Endothelial cell of umbilical vein (primary cell): ENCODE measurements at regions not wholly inside any gene's neighbourhood (a gene's known extent, or its start where the extent isn't known, plus 50 kb on each side); places are given as distances from the start of the nearest gene placed in this dataset.

Source experiments
- BruUV-seq: library from RNA; stranded (reverse); fragments of 400-500 nt; replicated peaks from 2 replicates; lab custom pipeline; 2021; lab: Mats Ljungman, UMichigan
- CTCF ChIA-PET: fragments of 300-600, 350-600 bp; sonication (Branson Sonifier 250); formaldehyde crosslinking; loops from one replicate; lab custom pipeline; 2021; ENCODE audit warnings: antibody characterized with exemption, inconsistent platforms; lab: Charles Lee
- POLR2A ChIA-PET: fragments of 300-600, 350-600 bp; sonication (Branson Sonifier 250); formaldehyde crosslinking; loops from one replicate; lab custom pipeline; 2021; ENCODE audit warnings: antibody characterized with exemption, inconsistent platforms; lab: Charles Lee
- DNase-seq: peaks from one replicate; pipeline ENCODE4 v3.0.0-alpha.2; 2011; ENCODE audit warnings: low read depth, low spot score
- FAIRE-seq: peaks from 2 replicates; lab custom pipeline; 2011; peaks lifted over from hg19 to GRCh38; lab: Jason Lieb, UNC
- H2AFZ ChIP-seq: 2 replicates; pipeline ENCODE4 v1.6.0; 2012; ENCODE audit warnings: low read depth, low read length, control low read depth, inconsistent platforms
- H3K27ac ChIP-seq: 2 replicates; pipeline ENCODE4 v1.5.1; 2011; ENCODE audit warnings: low read depth, mild to moderate bottlenecking, control low read depth, low read length, moderate library complexity; ENCODE audit not compliant: insufficient read depth
- H3K27me3 ChIP-seq, 2 experiments: 2 replicates each; pipeline versions ENCODE4 v1.6.0 to v1.6.1; 2011; ENCODE audit warnings: low read length in 2 of 2, mixed read lengths in 1 of 2; ENCODE audit not compliant: control insufficient read depth in 2 of 2, insufficient read depth in 2 of 2
- H3K36me3 ChIP-seq, 2 experiments: 2 replicates in 1 of 2; 3 replicates in 1 of 2; pipeline ENCODE4 v1.5.1; 2011; ENCODE audit warnings: low read length in 2 of 2, mild to moderate bottlenecking in 1 of 2, moderate library complexity in 1 of 2; ENCODE audit not compliant: control insufficient read depth in 2 of 2, insufficient read depth in 2 of 2; ENCODE audit errors: extremely low read depth in 1 of 2
- H3K4me1 ChIP-seq: 3 replicates; pipeline ENCODE4 v1.5.1; 2011; ENCODE audit warnings: mild to moderate bottlenecking, low read length; ENCODE audit not compliant: control insufficient read depth, insufficient read depth; ENCODE audit errors: extremely low read depth
- H3K4me2 ChIP-seq: 2 replicates; pipeline ENCODE4 v1.6.1; 2011; ENCODE audit warnings: low read length, control low read depth, mixed read lengths; ENCODE audit not compliant: insufficient read depth
- H3K4me3 ChIP-seq, 3 experiments: fragments of 200-600 bp in 1 of 3; sonication (generic), shearing (Covaris generic) in 1 of 3; replicated peaks in 1 of 3; 2 replicates each; pipeline ENCODE4 v1.5.1; 2011 to 2016; ENCODE audit warnings: control low read depth in 3 of 3, low read length in 3 of 3, mild to moderate bottlenecking in 2 of 3, inconsistent platforms in 1 of 3, low read depth in 1 of 3, moderate library complexity in 1 of 3; ENCODE audit not compliant: insufficient read depth in 1 of 3
- H3K79me2 ChIP-seq: 2 replicates; pipeline ENCODE4 v1.6.0; 2012; ENCODE audit warnings: low read length, inconsistent platforms; ENCODE audit not compliant: control insufficient read depth, insufficient read depth
- H3K9ac ChIP-seq: replicated peaks from 2 replicates; pipeline ENCODE3; 2011; ENCODE audit warnings: low read length, control low read depth; ENCODE audit not compliant: insufficient read depth; ENCODE audit errors: extremely low read depth
- H3K9me1 ChIP-seq: replicated peaks from 3 replicates; pipeline ENCODE4 v1.6.0; 2011; ENCODE audit warnings: mild to moderate bottlenecking, low read length; ENCODE audit not compliant: control insufficient read depth, insufficient read depth; ENCODE audit errors: extremely low read depth
- H3K9me3 ChIP-seq: replicated peaks from 2 replicates; pipeline ENCODE4 v1.5.1; 2012; ENCODE audit warnings: low read length, inconsistent platforms; ENCODE audit not compliant: control insufficient read depth, insufficient read depth
- H4K20me1 ChIP-seq: replicated peaks from 2 replicates; pipeline ENCODE3; 2011; ENCODE audit warnings: mild to moderate bottlenecking, low read length; ENCODE audit not compliant: control insufficient read depth, insufficient read depth; ENCODE audit errors: extremely low read depth
- CTCF ChIP-seq, 2 donors: IDR thresholded peaks; 1 replicate in 1 of 2; 2 replicates in 1 of 2; pipeline ENCODE4 v1.5.1; 2011; ENCODE audit warnings: low read length in 2 of 2, mild to moderate bottlenecking in 2 of 2, moderate library complexity in 2 of 2, control low read depth in 1 of 2, inconsistent platforms in 1 of 2, low read depth in 1 of 2; ENCODE audit not compliant: insufficient read depth in 1 of 2; ENCODE audit errors: extremely low read depth in 1 of 2
- EZH2 ChIP-seq: IDR thresholded peaks from 2 replicates; pipeline ENCODE4 v1.6.1; 2012; ENCODE audit warnings: borderline replicate concordance, low read depth, mild to moderate bottlenecking, moderate library complexity, low read length, inconsistent platforms; ENCODE audit not compliant: severe bottlenecking
- FOS ChIP-seq: IDR thresholded peaks from 2 replicates; pipeline ENCODE4 v1.6.1; 2011; ENCODE audit warnings: mild to moderate bottlenecking, low read length, moderate library complexity, borderline replicate concordance; ENCODE audit not compliant: insufficient read depth
- GATA2 ChIP-seq: IDR thresholded peaks from 2 replicates; pipeline ENCODE4 v1.7.0; 2011; ENCODE audit warnings: low read depth, mild to moderate bottlenecking, moderate library complexity, mixed read lengths, low read length; ENCODE audit not compliant: insufficient read length, insufficient read depth
- JUN ChIP-seq: IDR thresholded peaks from 2 replicates; pipeline ENCODE4 v1.6.1; 2011; ENCODE audit warnings: borderline replicate concordance, low read depth; ENCODE audit not compliant: insufficient read length, insufficient read depth
- MAX ChIP-seq: IDR thresholded peaks from 2 replicates; pipeline ENCODE4 v1.6.1; 2011; ENCODE audit not compliant: insufficient read depth, insufficient read length
- MYC ChIP-seq: IDR thresholded peaks from one replicate; pipeline ENCODE4 v1.6.1; 2011; ENCODE audit warnings: mild to moderate bottlenecking, low read depth, low read length
- POLR2A ChIP-seq: IDR thresholded peaks from 2 replicates; pipeline ENCODE4 v1.6.1; 2012; ENCODE audit warnings: low read depth, mild to moderate bottlenecking, control low read depth, low read length
- POLR2AphosphoS5 ChIP-seq: IDR thresholded peaks from 2 replicates; pipeline ENCODE4 v1.6.1; 2012; ENCODE audit warnings: low read depth, mild to moderate bottlenecking, control low read depth, low read length, moderate library complexity; ENCODE audit not compliant: insufficient read depth
- dilution Hi-C: fragments of 300-500 bp; cut with MboI; formaldehyde crosslinking; loops from one replicate; pipeline ENCODE4 v1.15.0; 2019; ENCODE audit warnings: low sequenced_read_pairs; ENCODE audit not compliant: extremely low pct_ligation_motif_present
- intact Hi-C: fragments of 100-400 bp; cut with micrococcal nuclease; formaldehyde crosslinking; loops from one replicate; pipeline ENCODE4 v1.10.0; 2022

- Histone ChIP-seq H3K36me3 (no peaks in the 10 kb centered on the region), H2AFZ (no peak overlapping the region), H3K4me3 (no peak overlapping the region), H3K9me3 (no peaks in the 10 kb centered on the region), H3K27ac (no peak overlapping the region), H3K79me2 (no peaks in the 10 kb centered on the region), H3K9ac (no peak overlapping the region), H4K20me1 (no peaks in the 10 kb centered on the region), H3K4me2 (no peak overlapping the region), H3K27me3 (peaks cover 2 to 15% of the 10 kb centered on the region in 2 experiments), H3K9me1 (no peaks in the 10 kb centered on the region), H3K4me1 (no peaks in the 10 kb centered on the region)
- dilution Hi-C loops (no loop called here), intact Hi-C loops (no loop called here)
- DNase-seq = no peak
- CTCF ChIA-PET = no interaction called here
- TF ChIP-seq GATA2 (no peak), POLR2AphosphoS5 (no peak), JUN (no peak), MAX (no peak), MYC (no peak), POLR2A (no peak), FOS (no peak)
- BruUV-seq = no TSS peak
- no peak for FAIRE-seq
- POLR2A ChIA-PET = no interaction called here
These were observed 222.7 kb upstream of the LNX1 start for GRCh38 chr4:53813998-53814397.

GRCh38 chr4:53810643-53811042 lies 219.4 kb upstream of the LNX1 start:
- no peak overlapping the region for H3K4me3 ChIP-seq
- CTCF ChIA-PET = no interaction called here
- no peaks in the 10 kb centered on the region for H3K9me3 ChIP-seq
- H3K9ac ChIP-seq = no peak overlapping the region
- POLR2A ChIA-PET = no interaction called here
- H3K27ac ChIP-seq = no peak overlapping the region
- H4K20me1 ChIP-seq = no peaks in the 10 kb centered on the region
- FAIRE-seq = no peak
- no TSS peak for BruUV-seq
- intact Hi-C loops = no loop called here
- no peaks in the 10 kb centered on the region for H3K4me1 ChIP-seq
- no peaks in the 10 kb centered on the region for H3K9me1 ChIP-seq
- no peaks in the 10 kb centered on the region for H3K36me3 ChIP-seq
- no peak for DNase-seq
- H3K27me3 ChIP-seq = peaks cover 4 to 24% of the 10 kb centered on the region in 2 experiments
- no peak overlapping the region for H2AFZ ChIP-seq
- no peak overlapping the region for H3K4me2 ChIP-seq
- TF ChIP-seq MYC (no peak), POLR2AphosphoS5 (no peak), MAX (no peak), FOS (no peak), POLR2A (no peak), CTCF (IDR thresholded peaks at IDR 0.05; ENCODE audit: extremely low read depth in 1 of 2, insufficient read depth in 1 of 2, low read depth in 1 of 2, low read length in 2 of 2) (no peak), GATA2 (no peak), EZH2 (no peak), JUN (no peak)
- dilution Hi-C loops = no loop called here
- no peaks in the 10 kb centered on the region for H3K79me2 ChIP-seq
